AG04449 (cell line): ENCODE measurements at regions not wholly inside any gene's neighbourhood (a gene's known extent, or its start where the extent isn't known, plus 50 kb on each side); places are given as distances from the start of the nearest gene placed in this dataset.

Experiments used
- CTCF ChIA-PET: fragments of 350-600 bp; formaldehyde crosslinking; extraction: SDS; loops from one replicate; lab custom pipeline; 2021; ENCODE audit warnings: antibody characterized with exemption; lab: Yijun Ruan, JAX
- POLR2A ChIA-PET: fragments of 400-600, 350-600 bp; formaldehyde crosslinking; extraction: SDS; loops from one replicate; lab custom pipeline; 2020; ENCODE audit warnings: antibody characterized with exemption, inconsistent platforms; lab: Yijun Ruan, JAX
- DNase-seq: peaks from one replicate; pipeline ENCODE4 v3.0.0-alpha.2; 2010; ENCODE audit warnings: low read depth, low spot score
- H3K4me3 ChIP-seq: 2 replicates; pipeline ENCODE4 v1.5.1; 2011; ENCODE audit warnings: low read depth, mild to moderate bottlenecking, control low read depth, low read length
- CTCF ChIP-seq: IDR thresholded peaks from one replicate; pipeline ENCODE4 v1.5.1; 2011; ENCODE audit warnings: mild to moderate bottlenecking, moderate library complexity, low read length, control low read depth, inconsistent platforms; ENCODE audit not compliant: insufficient read depth; ENCODE audit errors: missing control alignments

GRCh38 chr15:93981706-93982105, 249.7 kb upstream of the MCTP2 start:
- no peak overlapping the region for H3K4me3 ChIP-seq
- no peak for TF ChIP-seq CTCF
- ChIA-PET CTCF (interaction anchor here (5.0 kb wide), 1 partner anchor 138 kb away, joined by 44 read pairs; no protein-coding TSS in a partner anchor), POLR2A (no interaction called here)
- no peak for DNase-seq

- no peak overlapping the region for H3K4me3 ChIP-seq
- DNase-seq, result no peak
- no peak for TF ChIP-seq CTCF
- ChIA-PET POLR2A (interaction anchor here (0.6 kb wide), 1 partner anchor 60 kb away, joined by 4 read pairs; no protein-coding TSS in a partner anchor), CTCF (interaction anchor here (0.7 to 5.0 kb wide), 9 partner anchors 9 to 951 kb away, joined by 3 to 44 read pairs (median 3); partner anchors contain the start of gene RGMA)
Measured at GRCh38 chr15:93980261-93980911, 251.0 kb upstream of the MCTP2 start.

GRCh38 chr15:93974804-93975481, 256.4 kb upstream of the MCTP2 start:
- TF ChIP-seq CTCF, result peak; percentile 54
- CTCF ChIA-PET, result interaction anchor here (0.6 to 4.3 kb wide), 29 partner anchors 10 to 1178 kb away, joined by 3 to 67 read pairs (median 4); partner anchors contain the start of gene RGMA
- H3K4me3 ChIP-seq, result no peak overlapping the region
- POLR2A ChIA-PET, result interaction anchor here (1.2 kb wide), 1 partner anchor 145 kb away, joined by 3 read pairs; no protein-coding TSS in a partner anchor
- DNase-seq, result no peak

- H3K4me3 ChIP-seq, result no peak overlapping the region
- CTCF ChIA-PET, result interaction anchor here (2.3 to 4.3 kb wide), 4 partner anchors 11 to 885 kb away, joined by 5 to 67 read pairs (median 22); partner anchors contain the start of gene RGMA
- no peak for DNase-seq
- TF ChIP-seq CTCF, result no peak
- POLR2A ChIA-PET, result no interaction called here
Measured at GRCh38 chr15:93973287-93973686, 258.1 kb upstream of the MCTP2 start.

- ChIA-PET CTCF (interaction anchor here (1.1 kb wide), 1 partner anchor 151 kb away, joined by 3 read pairs; no protein-coding TSS in a partner anchor), POLR2A (no interaction called here)
- no peak for DNase-seq
- TF ChIP-seq CTCF, result no peak
- H3K4me3 ChIP-seq, result no peak overlapping the region
Measured at GRCh38 chr15:93968773-93969172, 262.6 kb upstream of the MCTP2 start.

GRCh38 chr15:93965304-93965908, 266.0 kb upstream of the MCTP2 start:
- H3K4me3 ChIP-seq, result no peak overlapping the region
- TF ChIP-seq CTCF, result no peak
- DNase-seq, result no peak
- ChIA-PET POLR2A (no interaction called here), CTCF (interaction anchor here (0.6 to 4.0 kb wide), 6 partner anchors 10 to 878 kb away, joined by 3 to 26 read pairs (median 3); no protein-coding TSS in a partner anchor)
